Right hindlimb (tissue), 1 donor: ENCODE measurements at regions not wholly inside any gene's neighbourhood (a gene's known extent, or its start where the extent isn't known, plus 50 kb on each side); places are given as distances from the start of the nearest gene placed in this dataset.

ENCODE experiments used
- DNase-seq: peaks from one replicate; pipeline ENCODE4 v3.0.0-alpha.2; 2018

- no peak for DNase-seq
These were observed 356.8 kb downstream of the LMO4 start for GRCh38 chr1:87685311-87686135.

- DNase-seq, result no peak
These were observed 357.4 kb downstream of the LMO4 start for GRCh38 chr1:87686136-87686495.

GRCh38 chr1:87686671-87687070 is 358.0 kb downstream of the LMO4 start:
- DNase-seq, result no peak

GRCh38 chr1:87688136-87688535 is 359.5 kb downstream of the LMO4 start:
- DNase-seq, result no peak

- DNase-seq, result no peak
These were observed 360.8 kb downstream of the LMO4 start for GRCh38 chr1:87689487-87689886.

- DNase-seq, result no peak
These were observed 367.8 kb downstream of the LMO4 start for GRCh38 chr1:87696483-87696882.

GRCh38 chr1:87702455-87702854 is 373.8 kb downstream of the LMO4 start:
- no peak for DNase-seq

GRCh38 chr1:87705233-87705632 is 376.6 kb downstream of the LMO4 start:
- DNase-seq, result no peak

- DNase-seq, result no peak
These were observed 377.5 kb downstream of the LMO4 start for GRCh38 chr1:87706203-87706602.

GRCh38 chr1:87706779-87707228 is 378.1 kb downstream of the LMO4 start:
- no peak for DNase-seq

GRCh38 chr1:87707411-87707810 is 378.7 kb downstream of the LMO4 start:
- no peak for DNase-seq

GRCh38 chr1:87712261-87713010 is 383.8 kb downstream of the LMO4 start:
- DNase-seq, result no peak

GRCh38 chr1:87714278-87714677 is 385.6 kb downstream of the LMO4 start:
- no peak for DNase-seq

- DNase-seq, result no peak
These were observed 386.4 kb downstream of the LMO4 start for GRCh38 chr1:87715052-87715451.

- no peak for DNase-seq
These were observed 386.8 kb downstream of the LMO4 start for GRCh38 chr1:87715471-87715870.

- no peak for DNase-seq
These were observed 388.5 kb downstream of the LMO4 start for GRCh38 chr1:87717157-87717670.

GRCh38 chr1:87718241-87718950 is 389.7 kb downstream of the LMO4 start:
- no peak for DNase-seq

- DNase-seq, result no peak
These were observed 391.0 kb downstream of the LMO4 start for GRCh38 chr1:87719658-87720057.

- no peak for DNase-seq
These were observed 391.9 kb downstream of the LMO4 start for GRCh38 chr1:87720561-87720960.

GRCh38 chr1:87723193-87723592 is 394.5 kb downstream of the LMO4 start:
- DNase-seq, result no peak

- DNase-seq, result no peak
These were observed 399.5 kb downstream of the LMO4 start for GRCh38 chr1:87728169-87728568.

GRCh38 chr1:87730274-87731216 is 401.9 kb downstream of the LMO4 start:
- DNase-seq, result no peak
